PC-3 (cell line): ENCODE measurements at regions not wholly inside any gene's neighbourhood (a gene's known extent, or its start where the extent isn't known, plus 50 kb on each side); places are given as distances from the start of the nearest gene placed in this dataset.

ENCODE experiments used
- CTCF ChIP-seq: fragments of 300-600 bp; sonication (generic); conservative IDR thresholded peaks from 2 replicates; pipeline ENCODE4 v1.5.1; 2017; ENCODE audit warnings: antibody characterized with exemption, low read depth, mild to moderate bottlenecking, low read length
- EZH2 ChIP-seq: fragments of 300-600 bp; sonication (generic); IDR thresholded peaks from one replicate; pipeline ENCODE4 v1.6.1; 2017; ENCODE audit warnings: antibody characterized with exemption, mild to moderate bottlenecking, low read length; ENCODE audit not compliant: unreplicated experiment
- EZH2phosphoT487 ChIP-seq: fragments of 300-600 bp; sonication (generic); IDR thresholded peaks from 2 replicates; pipeline ENCODE4 v1.6.1; 2018; ENCODE audit warnings: mild to moderate bottlenecking, antibody characterized with exemption, low read length, borderline replicate concordance

GRCh38 chr12:4014444-4014843 is 141.2 kb upstream of the PARP11 start:
- TF ChIP-seq CTCF, result no peak
- no peak for TF ChIP-seq EZH2
- no peak for TF ChIP-seq EZH2phosphoT487
